OCI-LY1 (cell line): ENCODE measurements at regions not wholly inside any gene's neighbourhood (a gene's known extent, or its start where the extent isn't known, plus 50 kb on each side); places are given as distances from the start of the nearest gene placed in this dataset.

ENCODE experiments used
- H2AFZ ChIP-seq: fragments of 200-600 bp; sonication (generic), shearing (Covaris generic); 2 replicates; pipeline ENCODE4 v1.6.0; 2014; ENCODE audit warnings: antibody characterized with exemption, mild to moderate bottlenecking, low read length
- H3F3A ChIP-seq: fragments of 200-600 bp; sonication (generic), shearing (Covaris generic); 2 replicates; pipeline ENCODE4 v1.6.0; 2014; ENCODE audit warnings: mild to moderate bottlenecking, antibody characterized with exemption, low read length, moderate library complexity; ENCODE audit not compliant: insufficient read depth
- H3K27ac ChIP-seq: fragments of 200-600 bp; sonication (generic); 2 replicates; pipeline ENCODE4 v1.5.1; 2014; ENCODE audit warnings: low read length, mixed run types, mild to moderate bottlenecking, low read depth; ENCODE audit not compliant: poor library complexity, severe bottlenecking
- H3K27me3 ChIP-seq: fragments of 200-600 bp; sonication (generic); 2 replicates; pipeline ENCODE4 v1.6.0; 2014; ENCODE audit warnings: antibody characterized with exemption, mild to moderate bottlenecking, low read length, moderate library complexity; ENCODE audit not compliant: insufficient read depth
- H3K36me3 ChIP-seq: fragments of 200-600 bp; sonication (generic); 2 replicates; pipeline ENCODE4 v1.6.1; 2014; ENCODE audit warnings: mild to moderate bottlenecking, antibody characterized with exemption, low read length, moderate library complexity, mixed read lengths; ENCODE audit not compliant: insufficient read depth
- H3K4me1 ChIP-seq: fragments of 200-600 bp; sonication (generic); 2 replicates; pipeline ENCODE4 v1.5.1; 2014; ENCODE audit warnings: mild to moderate bottlenecking, low read length, moderate library complexity; ENCODE audit not compliant: insufficient read depth, severe bottlenecking
- H3K4me2 ChIP-seq: fragments of 200-600 bp; sonication (generic), shearing (Covaris generic); 2 replicates; pipeline ENCODE4 v1.6.1; 2014; ENCODE audit warnings: low read length
- H3K4me3 ChIP-seq: fragments of 200-600 bp; sonication (generic); 2 replicates; pipeline ENCODE4 v1.5.1; 2014; ENCODE audit warnings: low read length, low read depth, mild to moderate bottlenecking, mixed read lengths; ENCODE audit not compliant: poor library complexity, severe bottlenecking
- H3K79me2 ChIP-seq: fragments of 200-600 bp; shearing (Covaris generic); 2 replicates; pipeline ENCODE4 v1.6.1; 2016; ENCODE audit warnings: mixed run types, low read length, mixed read lengths; ENCODE audit not compliant: insufficient read depth
- H3K9ac ChIP-seq: fragments of 200-600 bp; sonication (generic), shearing (Covaris generic); 2 replicates; pipeline ENCODE4 v1.6.1; 2014; ENCODE audit warnings: mild to moderate bottlenecking, low read length, mixed read lengths
- H3K9me2 ChIP-seq: fragments of 200-600 bp; sonication (generic), shearing (Covaris generic); 2 replicates; pipeline ENCODE4 v1.6.1; 2014; ENCODE audit warnings: low read depth, mild to moderate bottlenecking, low read length, mixed read lengths
- H3K9me3 ChIP-seq: fragments of 200-600 bp; shearing (Covaris generic); 2 replicates; pipeline ENCODE4 v1.6.1; 2014; ENCODE audit warnings: low read length, mixed read lengths
- H4K20me1 ChIP-seq: fragments of 200-600 bp; sonication (generic), shearing (Covaris generic); 2 replicates; pipeline ENCODE4 v1.6.0; 2016; ENCODE audit warnings: mild to moderate bottlenecking, low read length; ENCODE audit not compliant: insufficient read depth
- EZH2 ChIP-seq: fragments of 200-600 bp; sonication (generic), shearing (Covaris generic); IDR thresholded peaks from 2 replicates; pipeline ENCODE4 v1.8.0; 2017; ENCODE audit warnings: borderline replicate concordance, mixed run types, mild to moderate bottlenecking, antibody characterized with exemption, low read length, moderate library complexity, mixed read lengths
- TF ChIP-seq, protein P1 (sequence below): fragments of 200-600 bp; sonication (generic), shearing (Covaris generic); IDR thresholded peaks from 2 replicates; pipeline ENCODE4 v1.5.1; 2017; ENCODE audit warnings: mild to moderate bottlenecking, antibody characterized with exemption, low read length, moderate library complexity, mixed read lengths

DNA sequence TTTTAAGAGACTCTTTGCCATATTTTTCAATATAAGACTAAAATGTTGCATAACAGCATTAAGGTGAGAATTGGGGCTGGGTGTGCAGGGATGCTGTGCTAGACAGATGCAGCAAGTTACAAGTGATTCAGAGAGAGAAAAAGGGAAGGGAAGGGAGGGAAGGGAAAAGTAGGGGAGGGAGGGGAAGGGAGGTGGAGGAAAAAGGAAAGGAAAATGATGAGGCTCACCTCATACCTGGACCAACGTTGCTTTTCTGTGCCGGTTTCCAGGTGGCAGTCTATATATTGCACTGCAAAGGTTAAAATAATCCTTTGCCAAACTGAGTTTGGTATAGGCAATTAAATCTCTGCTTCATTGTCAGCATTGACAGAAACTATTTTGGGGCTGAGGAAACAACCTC, 155.4 kb upstream of the LAMA2 start:
- H3K27me3 ChIP-seq: no peaks in the 10 kb centered on the region
- H3K27ac ChIP-seq: no peak overlapping the region
- no peak overlapping the region for H3K4me3 ChIP-seq
- no peaks in the 10 kb centered on the region for H3K9me3 ChIP-seq
- no peaks in the 10 kb centered on the region for H3K36me3 ChIP-seq
- H3K4me1 ChIP-seq: no peaks in the 10 kb centered on the region
- H3K9ac ChIP-seq: no peak overlapping the region
- no peaks in the 10 kb centered on the region for H4K20me1 ChIP-seq
- TF ChIP-seq, protein P1, sequence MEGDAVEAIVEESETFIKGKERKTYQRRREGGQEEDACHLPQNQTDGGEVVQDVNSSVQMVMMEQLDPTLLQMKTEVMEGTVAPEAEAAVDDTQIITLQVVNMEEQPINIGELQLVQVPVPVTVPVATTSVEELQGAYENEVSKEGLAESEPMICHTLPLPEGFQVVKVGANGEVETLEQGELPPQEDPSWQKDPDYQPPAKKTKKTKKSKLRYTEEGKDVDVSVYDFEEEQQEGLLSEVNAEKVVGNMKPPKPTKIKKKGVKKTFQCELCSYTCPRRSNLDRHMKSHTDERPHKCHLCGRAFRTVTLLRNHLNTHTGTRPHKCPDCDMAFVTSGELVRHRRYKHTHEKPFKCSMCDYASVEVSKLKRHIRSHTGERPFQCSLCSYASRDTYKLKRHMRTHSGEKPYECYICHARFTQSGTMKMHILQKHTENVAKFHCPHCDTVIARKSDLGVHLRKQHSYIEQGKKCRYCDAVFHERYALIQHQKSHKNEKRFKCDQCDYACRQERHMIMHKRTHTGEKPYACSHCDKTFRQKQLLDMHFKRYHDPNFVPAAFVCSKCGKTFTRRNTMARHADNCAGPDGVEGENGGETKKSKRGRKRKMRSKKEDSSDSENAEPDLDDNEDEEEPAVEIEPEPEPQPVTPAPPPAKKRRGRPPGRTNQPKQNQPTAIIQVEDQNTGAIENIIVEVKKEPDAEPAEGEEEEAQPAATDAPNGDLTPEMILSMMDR: no peak
- no peak for TF ChIP-seq EZH2
- H3K79me2 ChIP-seq: no peaks in the 10 kb centered on the region
- no peak overlapping the region for H3K4me2 ChIP-seq
- H3K9me2 ChIP-seq: no peaks in the 10 kb centered on the region
- no peaks in the 10 kb centered on the region for H3F3A ChIP-seq
- H2AFZ ChIP-seq: no peak overlapping the region

DNA sequence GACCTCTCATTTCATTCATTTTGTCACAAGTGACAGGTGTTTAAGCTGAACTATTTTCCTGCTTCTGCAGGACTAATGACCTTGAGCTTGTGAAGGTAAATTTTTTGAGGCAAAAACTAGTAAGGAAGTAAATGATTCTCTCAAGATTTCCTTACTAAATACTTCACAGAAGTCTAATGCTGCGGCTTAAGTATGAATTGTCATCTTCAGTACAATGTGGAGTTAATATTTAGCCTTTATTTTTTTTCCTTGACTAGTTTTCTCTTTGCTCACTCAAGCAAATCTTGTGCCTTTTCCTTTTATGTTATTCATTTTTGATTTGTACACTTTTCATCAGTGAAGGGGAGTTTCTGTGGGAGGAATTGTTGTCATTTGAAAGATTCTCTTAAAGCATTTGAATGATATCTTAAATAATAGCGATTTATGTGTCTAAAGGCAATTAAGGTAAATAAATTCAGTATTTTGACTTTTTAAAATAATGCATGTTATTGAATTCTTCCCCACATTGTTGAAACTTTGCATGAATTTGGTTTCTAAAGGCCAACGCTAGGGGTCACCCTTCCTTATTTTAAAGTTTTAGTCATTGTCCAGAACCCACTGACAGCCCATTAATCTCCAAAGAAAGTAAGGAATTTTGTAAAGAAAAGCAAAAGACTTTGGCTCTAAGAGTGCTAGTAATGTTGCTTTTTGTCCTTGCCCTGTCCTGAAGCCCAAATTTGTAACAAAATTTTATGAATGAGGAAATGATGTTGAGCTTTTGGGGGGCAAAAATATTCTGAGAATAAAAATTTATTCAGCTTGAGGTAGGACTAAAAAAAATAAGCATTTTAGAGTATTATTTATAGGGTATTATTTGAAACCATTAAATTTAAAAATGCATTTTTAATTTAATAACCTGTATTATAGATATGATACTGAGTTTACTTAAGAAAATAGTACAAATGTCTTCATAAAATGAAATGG, 157.4 kb upstream of the LAMA2 start:
- Histone ChIP-seq H3F3A (no peaks in the 10 kb centered on the region), H3K27ac (no peak overlapping the region), H3K4me3 (no peak overlapping the region), H3K4me2 (no peak overlapping the region), H3K27me3 (no peaks in the 10 kb centered on the region), H2AFZ (no peak overlapping the region), H3K9ac (no peak overlapping the region), H3K4me1 (no peaks in the 10 kb centered on the region), H4K20me1 (no peaks in the 10 kb centered on the region), H3K9me3 (no peaks in the 10 kb centered on the region), H3K79me2 (no peaks in the 10 kb centered on the region), H3K9me2 (no peaks in the 10 kb centered on the region), H3K36me3 (no peaks in the 10 kb centered on the region)
- TF ChIP-seq EZH2: no peak
- TF ChIP-seq, protein P1: peak; percentile 53

DNA sequence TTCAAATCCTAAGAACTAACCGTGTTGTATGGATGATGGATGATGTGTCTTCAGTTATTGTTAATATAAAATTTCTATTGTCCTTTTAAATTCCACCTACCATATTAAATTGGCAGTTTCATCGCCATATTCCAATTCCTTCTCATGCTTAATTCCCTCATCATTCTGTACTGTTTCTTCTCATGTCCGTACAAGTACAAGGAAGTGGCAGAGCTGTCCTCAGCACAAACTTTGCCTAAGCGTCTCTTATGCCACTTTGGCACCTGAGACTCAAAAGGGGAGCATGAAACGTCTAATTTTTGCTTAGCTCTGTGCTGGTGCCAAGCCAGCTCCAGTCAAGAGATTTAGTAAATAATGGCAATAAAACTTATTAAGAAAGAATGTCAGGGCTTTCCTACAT, 158.2 kb upstream of the LAMA2 start:
- no peaks in the 10 kb centered on the region for H3F3A ChIP-seq
- H3K9me2 ChIP-seq: no peaks in the 10 kb centered on the region
- no peak overlapping the region for H3K9ac ChIP-seq
- H3K27ac ChIP-seq: no peak overlapping the region
- no peaks in the 10 kb centered on the region for H3K27me3 ChIP-seq
- no peak overlapping the region for H3K4me2 ChIP-seq
- no peaks in the 10 kb centered on the region for H3K4me1 ChIP-seq
- no peak overlapping the region for H3K4me3 ChIP-seq
- TF ChIP-seq EZH2: no peak
- TF ChIP-seq, protein P1: no peak
- no peaks in the 10 kb centered on the region for H4K20me1 ChIP-seq
- no peaks in the 10 kb centered on the region for H3K9me3 ChIP-seq
- no peaks in the 10 kb centered on the region for H3K36me3 ChIP-seq
- H2AFZ ChIP-seq: no peak overlapping the region
- H3K79me2 ChIP-seq: no peaks in the 10 kb centered on the region
